Activated CD8-positive, alpha-beta memory T cell treated with anti-CD3 and anti-CD28 coated beads for 48 hours (primary cell): ENCODE measurements at regions not wholly inside any gene's neighbourhood (a gene's known extent, or its start where the extent isn't known, plus 50 kb on each side); places are given as distances from the start of the nearest gene placed in this dataset.
"Not testable (repeated sequence)": the region's sequence is repeated elsewhere in the genome, so short reads cannot be mapped to it uniquely, and the experiment has no call there.

Source experiments
- DNase-seq, 3 experiments: peaks; one replicate each; pipeline ENCODE4 v3.0.0-alpha.2; 2020; ENCODE audit warnings: low read depth in 2 of 3, low spot score in 2 of 3

DNA sequence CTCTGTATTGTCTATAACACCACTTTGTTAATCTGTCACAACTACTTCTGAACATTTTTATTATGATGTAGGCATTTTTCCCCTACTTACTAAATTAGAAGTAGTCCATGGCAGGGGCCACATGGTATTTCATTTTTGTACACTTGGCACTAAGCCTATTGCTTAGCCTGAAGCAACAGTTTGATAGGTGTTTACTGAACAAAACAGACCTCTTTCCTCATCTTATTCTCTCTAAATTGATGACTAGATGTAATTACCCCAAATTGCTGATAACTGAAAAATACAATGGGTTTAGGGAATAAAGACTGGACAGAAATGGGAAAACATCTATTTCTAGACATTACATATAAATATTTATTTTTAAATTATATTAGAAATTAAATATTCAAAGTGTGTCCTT, 633.8 kb downstream of the SLCO4C1 start:
- no peak for DNase-seq

DNA sequence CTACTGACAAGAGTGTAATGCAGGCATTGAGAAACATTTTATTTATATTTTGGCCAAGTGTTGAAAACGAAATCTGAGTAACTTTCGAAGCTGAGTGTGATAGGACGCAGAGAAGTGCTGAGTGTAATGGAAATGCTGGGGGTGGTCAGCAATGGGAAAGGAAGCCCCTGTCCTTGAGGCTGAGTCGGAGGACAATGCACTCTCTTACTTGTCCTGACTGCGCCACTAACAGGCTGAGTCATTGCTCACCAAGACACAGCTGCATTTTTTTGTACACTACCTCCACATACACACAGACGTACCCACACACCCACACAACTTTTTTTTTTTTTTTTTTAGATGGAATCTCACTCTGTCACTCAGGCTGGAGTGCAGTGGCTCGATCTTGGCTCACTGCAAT, 637.7 kb downstream of the SLCO4C1 start:
- no peak for DNase-seq

DNA sequence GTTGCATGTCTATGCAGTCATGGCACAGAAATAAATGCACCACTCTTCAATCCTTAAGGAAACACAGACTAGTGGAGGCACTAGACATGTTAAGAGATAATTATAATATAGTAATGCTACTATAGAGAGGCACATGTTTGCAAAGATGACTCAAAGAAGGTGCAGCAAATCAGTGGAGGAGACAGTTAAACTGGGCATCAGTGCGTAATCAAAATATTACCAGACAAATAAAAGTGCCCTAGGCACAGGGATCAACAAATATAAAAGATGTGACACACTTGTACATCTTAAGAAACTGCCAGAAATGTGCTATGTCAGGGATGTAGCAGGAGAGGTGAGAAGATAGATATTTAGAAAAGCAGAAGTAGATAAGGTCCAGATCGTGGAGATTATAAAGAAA, 642.1 kb downstream of the SLCO4C1 start:
- DNase-seq = no peak

DNA sequence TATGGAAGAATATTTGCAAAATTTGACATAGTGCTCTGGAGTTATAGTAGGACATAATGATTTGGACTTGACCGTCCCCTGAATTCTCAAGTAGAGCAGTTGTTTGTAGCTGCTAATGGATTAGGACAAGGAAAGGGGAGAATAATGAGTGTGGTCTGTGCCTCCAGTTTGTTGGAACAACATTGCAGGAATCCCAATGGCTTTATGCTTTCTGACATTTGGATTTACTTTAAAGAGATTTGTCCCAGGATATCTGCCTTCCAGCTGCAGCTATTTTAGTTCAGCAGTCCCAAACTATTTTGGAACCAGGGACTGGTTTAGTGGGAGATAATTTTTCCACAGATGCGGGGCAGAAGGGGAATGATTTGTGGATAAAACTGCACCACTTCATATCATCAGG, 648.2 kb downstream of the SLCO4C1 start:
- no peak for DNase-seq

DNA sequence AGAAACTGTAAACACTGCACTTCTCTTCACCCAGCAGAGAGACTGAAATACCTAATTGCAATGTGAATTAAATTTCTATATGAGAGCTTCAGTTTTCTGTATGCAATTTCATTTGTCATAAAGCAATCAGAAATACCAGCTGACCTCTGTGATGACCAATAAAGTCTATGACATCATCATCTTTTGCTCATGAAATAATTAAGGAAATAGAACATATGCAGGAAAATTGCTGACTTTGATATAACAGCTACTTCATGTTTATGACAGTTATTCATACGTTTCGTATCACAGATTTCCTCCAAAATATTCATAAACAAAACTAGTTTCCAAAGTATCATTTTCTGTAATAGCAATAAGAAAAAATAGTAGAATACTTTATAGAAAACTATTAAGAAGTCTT, 652.3 kb downstream of the SLCO4C1 start:
- DNase-seq = no peak

DNA sequence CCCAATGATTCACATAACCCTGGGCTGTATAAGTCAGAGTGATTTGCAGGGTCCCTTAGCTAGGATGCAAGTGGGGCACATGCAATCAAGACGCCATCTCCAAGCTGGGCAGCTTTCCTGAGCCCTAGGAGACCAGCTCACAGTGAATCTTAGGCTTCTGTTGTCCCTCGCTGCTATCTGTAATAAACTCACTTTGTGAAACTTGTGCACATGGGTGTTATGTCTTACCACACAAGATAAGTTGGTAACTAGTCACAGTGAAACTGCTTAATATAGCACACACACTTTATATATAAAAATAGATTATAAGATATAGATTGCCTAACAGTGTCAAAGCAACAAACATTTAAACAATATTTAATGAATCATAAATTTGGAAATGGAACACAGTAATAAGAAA, 658.5 kb downstream of the SLCO4C1 start:
- no peak for DNase-seq

DNA sequence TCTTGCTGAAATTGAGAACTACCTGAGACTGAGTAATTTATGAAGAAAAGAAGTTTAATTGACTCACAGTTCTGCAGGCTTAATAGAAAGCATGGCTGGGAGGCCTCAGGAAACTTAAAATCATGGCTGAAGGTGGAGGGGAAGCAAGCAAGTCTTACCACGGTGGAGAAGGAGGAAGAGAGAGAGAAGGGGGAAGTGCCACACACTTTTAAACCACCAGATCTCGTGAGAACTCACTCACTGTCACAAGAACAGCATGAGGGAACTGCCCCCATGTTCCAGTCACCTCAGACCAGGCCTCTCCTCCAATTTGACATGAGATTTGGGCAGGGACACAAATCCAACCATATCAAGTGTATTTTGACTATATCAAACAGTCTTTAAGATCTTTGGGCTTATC, 668.3 kb downstream of the SLCO4C1 start:
- DNase-seq = not testable (repeated sequence)

DNA sequence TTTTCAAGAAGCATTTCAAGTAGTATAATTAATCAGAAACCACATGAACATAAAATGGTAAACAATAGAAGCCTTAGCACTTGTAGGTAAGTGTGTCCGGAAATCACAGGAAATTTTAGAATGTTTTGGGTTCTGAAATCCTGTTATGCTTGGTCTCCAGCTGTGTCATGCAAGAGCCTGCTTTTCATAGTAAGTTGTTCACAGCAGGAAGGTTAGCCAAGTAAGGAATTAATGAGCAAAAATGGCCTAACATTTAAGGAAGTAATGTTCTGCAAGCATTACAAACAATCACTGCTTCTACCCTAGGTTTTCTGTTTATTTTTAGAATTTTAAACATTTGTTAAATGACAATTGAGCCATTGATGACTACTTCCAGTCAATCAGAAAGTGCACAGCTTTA, 669.5 kb downstream of the SLCO4C1 start:
- no peak for DNase-seq

DNA sequence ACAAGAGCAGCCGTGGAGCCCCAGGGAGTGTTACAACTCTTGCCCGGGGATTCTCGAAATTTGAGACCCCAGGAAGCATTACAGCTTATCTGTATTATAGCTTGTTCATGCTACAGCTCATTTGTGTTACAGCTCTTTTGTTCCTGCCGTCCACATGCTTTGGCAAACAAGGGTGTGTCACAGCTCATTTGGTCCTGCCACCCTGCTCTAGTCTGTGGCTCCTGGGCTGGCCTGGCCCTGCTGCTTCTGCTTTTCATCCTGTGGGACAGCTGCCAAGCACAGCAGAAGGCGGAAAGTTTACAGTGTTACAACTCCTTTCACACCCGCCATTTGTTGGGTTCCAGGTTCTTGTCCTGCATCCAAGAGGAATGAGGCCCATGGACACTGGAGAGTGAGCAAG, 685.0 kb downstream of the SLCO4C1 start:
- no peak for DNase-seq

DNA sequence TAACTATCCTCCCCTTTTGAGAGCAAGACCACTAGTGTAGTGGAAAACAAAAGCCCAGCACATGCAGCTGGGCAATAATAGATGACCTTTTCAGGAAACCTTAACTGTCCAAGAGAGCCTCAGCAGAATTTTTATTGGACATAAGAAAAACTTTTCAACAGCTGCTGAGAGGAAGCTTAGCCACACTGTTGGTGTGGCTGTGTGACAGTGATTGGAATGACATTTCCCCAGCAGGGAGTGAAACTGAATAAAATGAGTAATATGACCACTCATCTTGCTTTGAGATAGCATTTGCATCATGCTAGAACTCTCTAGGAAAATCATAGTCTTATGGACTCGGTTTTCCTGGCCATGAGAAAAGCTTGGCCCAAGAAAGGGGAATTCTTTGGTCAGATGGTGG, 687.8 kb downstream of the SLCO4C1 start:
- DNase-seq = no peak

DNA sequence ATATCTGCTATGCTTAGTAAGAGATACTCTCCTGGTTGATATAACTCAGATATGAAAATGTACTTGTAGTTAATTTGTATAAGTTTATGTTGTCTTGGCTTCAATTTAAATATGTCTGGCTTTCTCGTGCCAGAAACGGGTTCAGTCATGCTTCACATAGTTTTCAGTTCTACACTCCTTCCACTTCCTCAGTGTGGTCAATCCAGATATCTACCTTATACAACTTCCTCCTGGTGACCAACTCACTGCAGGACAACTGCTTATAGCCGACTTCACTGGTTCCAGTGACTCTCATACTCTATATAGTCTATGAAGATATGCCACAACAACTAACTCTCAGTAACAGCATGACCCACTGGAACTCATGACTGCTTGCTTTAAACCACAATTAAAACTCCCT, 690.4 kb downstream of the SLCO4C1 start:
- DNase-seq = no peak

DNA sequence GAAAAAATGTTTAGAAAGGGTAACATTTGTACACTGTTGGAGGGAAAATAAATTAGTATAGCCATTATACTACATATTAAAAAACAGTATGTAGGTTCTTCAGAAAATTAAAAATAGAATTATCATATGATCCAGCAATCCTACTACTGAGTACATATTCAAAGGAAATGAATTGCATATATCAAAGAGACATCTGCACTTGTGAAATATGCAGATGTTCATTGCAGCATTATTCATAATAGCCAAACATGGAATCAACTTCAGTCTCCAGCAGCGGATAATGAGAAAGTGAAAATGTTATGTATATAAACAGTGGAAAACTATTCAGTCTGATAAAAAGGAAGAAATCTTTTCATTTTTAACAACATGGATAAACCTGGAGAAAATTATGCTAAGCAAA, 695.5 kb downstream of the SLCO4C1 start:
- DNase-seq = no peak

DNA sequence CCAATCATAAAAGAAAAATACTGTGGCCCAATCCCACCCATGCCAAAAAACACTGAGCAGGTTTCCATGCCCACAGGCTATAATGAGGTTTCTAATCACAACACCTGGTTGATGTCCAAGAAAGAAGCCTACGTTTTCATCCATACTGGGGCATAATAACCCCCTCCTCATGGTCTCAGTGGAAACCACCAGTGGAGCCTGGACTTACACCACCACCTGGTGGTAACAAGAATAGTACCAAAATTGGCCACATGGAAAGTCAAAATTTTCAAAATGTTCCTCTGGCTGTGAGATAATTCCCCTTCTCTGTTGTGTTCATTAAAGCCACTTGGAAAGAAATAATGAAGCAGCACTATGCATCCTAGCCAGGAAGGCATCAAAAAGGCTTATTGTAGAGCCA, 687.3 kb upstream of the ST8SIA4 start:
- DNase-seq = no peak

DNA sequence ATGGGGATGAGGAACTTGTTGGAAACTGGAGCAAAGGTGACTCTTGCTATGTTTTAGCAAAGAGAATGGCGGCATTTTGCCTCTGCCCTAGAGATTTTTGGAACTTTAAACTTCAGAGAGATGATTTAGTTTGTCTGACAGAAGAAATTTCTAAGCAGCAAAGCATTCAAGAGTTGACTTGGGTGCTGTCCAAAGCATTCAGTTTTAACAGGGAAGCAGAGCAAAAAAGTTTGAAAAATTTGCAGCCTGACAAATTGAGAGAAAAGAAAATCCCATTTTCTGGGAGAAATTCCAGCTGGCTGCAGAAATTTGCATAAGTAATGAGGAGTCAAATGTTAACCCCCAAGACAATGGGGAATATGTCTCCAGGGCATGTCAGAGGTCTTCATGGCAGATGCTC, 682.3 kb upstream of the ST8SIA4 start:
- DNase-seq = no peak

DNA sequence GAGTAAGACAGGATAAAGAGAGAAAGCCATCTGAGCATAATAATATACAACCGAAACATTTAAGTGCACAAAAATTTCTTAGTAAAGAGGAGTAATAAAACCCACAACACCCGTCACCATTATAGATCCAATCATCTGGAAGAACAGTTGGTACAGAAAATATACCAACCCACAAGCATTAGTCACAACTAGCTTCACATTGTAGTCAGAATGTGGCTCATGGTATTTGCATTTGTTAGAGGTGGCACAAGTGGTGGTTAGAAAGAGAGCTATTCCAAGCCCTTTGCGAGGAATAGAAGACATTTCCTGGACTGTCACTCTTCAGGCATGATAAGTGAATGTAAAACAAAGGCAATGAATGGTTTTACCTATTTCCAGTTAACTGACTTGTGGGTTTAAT, 677.5 kb upstream of the ST8SIA4 start:
- DNase-seq = no peak

DNA sequence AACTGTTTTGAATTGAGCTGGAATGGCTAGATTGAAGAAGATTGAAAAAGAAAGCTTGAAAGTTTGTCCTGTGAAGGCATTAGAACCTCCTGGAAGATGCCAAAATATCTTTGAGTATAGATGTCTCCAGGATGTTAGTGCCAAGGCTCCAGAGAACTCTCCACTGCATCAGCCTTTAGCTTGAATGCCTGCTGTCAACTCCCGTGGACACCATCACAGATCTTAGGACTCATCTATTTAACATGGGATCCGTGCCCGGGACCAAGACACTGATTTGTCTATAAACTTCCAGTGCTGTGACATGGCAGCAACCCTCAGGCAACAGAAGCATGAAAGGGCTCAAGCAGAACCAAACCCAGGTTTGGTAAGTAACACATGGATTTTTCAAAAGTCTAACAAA, 670.9 kb upstream of the ST8SIA4 start:
- DNase-seq = no peak

DNA sequence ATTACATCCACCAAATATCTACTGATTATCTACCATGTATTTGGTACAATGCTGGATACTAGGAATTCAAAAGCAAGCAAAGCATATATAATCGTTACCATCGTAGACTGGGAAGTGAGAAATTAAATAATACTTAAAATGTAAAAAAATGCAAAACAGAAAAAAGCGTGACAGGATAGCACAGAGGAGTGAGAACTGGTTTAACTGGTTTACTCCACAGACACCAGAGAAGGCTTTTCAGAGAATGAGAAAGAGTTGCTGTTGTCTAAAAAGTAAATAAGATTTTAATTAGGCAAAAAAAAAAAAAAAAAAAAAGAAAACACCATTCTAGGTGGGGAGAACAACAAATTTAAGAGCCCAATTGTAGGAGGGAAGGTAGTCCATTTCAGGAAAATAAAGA, 657.9 kb upstream of the ST8SIA4 start:
- no peak for DNase-seq

DNA sequence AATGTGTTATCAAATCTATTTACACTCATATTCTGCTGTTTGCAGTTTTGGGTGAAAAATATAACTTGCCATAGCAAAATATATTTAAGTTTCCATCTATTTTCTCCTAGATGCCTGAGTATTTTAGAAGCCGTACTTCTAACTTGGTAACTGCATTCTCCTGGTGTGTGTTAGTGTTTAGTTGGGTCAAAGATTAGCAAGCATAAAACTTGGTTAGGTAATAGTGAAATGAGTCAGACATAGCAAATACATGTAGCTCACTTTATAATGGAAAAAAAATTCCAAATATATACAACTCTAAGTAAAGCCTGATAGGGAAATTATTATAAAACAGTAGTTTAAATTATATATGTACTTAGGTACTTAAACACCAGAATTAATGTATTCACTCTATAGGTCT, 640.7 kb upstream of the ST8SIA4 start:
- DNase-seq = no peak

DNA sequence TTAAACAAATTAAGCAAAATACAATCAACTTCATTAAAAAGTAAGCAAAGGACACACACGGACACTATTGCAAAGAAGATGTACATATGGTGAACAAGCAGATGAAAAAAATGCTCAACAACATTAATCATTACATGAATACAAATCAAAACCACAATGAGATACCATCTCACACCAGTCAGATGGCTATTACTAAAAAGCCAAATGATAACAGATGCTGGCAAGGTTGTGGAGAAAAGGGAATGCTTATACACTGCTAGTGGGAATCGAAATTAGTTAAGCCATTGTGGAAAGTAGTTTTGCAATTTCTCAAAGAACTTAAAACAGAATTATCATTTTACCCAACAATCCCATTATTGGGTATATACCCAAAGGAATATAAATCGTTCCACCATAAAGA, 636.2 kb upstream of the ST8SIA4 start:
- no peak for DNase-seq

DNA sequence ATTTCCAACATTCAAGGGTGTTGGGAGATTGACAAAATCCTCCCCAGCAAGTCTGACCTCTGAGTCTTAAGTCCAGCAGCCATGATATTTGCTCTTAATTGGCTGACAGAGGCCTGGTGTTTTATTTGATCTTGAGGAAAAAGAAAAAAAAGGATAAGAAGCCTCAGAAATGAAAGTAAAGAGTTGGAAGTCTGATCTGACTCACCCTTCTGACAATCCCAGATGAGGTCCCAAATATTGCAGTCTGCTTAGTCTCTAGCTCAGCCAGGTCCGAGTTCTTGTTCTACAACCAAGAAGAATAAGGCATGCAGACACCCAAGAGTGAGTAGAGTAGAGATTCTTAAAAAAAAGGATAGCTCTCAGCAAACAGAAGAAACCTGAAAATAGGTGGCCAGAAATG, 632.5 kb upstream of the ST8SIA4 start:
- no peak for DNase-seq

DNA sequence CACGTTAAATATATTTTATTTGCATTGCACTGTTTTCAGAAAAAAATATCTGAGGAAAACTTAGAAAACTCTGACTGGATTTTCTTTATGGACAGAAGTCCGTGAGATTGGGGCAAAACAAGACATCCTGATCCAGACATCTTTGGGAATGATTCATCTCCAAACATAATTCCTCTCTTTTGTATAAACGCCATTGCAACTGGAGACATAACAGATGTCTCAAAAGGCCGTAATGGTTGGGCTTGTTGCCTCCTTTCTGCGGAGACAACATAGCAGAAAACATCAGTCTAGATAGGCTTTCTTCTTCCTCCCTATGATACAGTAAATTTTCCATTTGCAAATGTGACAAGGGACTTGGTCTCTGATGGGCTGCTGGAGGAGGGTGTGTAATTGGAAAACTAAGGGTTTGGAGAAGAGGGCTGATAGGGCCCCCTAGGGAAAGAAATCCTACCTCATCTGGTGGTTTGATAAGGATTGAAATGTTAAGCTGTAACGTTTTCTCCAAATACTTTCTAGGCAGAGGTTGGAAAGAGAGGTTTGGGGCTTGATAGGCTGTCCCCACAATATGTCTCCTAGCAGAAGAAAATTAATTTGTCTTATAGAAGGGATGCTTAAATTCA, 631.5 kb upstream of the ST8SIA4 start:
- DNase-seq = no peak

DNA sequence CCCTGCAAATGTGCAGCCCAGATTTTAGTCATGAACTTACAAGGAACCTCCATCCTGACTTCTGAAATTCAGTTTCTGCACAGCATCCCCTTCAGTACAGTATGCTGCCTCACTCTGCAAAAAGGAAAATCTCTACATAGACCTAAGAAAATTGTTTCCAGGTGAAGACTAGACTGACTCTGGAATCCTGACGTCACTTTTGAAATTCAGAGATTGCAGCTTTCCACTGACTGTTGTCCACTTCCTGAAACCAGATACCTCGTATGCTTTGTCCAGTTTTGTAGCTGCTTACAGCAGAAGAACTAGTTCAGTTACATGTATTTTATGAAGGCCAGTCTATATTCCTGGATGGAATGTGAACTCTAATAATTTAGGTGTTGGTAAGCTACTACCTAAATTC, 629.3 kb upstream of the ST8SIA4 start:
- DNase-seq = no peak

DNA sequence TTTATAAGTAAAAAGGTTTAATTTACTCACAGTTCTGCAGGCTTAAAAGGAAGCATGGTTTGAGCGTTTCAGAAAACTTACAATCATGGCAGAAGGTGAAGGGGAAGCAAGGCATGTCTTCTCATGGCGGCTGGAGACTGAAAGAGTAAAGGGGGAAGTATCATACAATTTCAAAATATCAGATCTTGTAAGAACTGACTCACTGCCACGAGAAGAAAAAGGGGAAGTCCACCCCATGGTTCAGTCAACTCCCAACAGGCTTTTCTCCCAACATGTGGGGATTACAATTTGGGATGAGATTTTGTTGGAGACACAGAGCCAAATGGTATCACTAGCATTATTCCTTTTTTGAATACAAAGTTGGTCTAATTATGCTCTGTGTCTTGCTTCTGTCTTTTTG, 627.9 kb upstream of the ST8SIA4 start:
- DNase-seq = no peak

DNA sequence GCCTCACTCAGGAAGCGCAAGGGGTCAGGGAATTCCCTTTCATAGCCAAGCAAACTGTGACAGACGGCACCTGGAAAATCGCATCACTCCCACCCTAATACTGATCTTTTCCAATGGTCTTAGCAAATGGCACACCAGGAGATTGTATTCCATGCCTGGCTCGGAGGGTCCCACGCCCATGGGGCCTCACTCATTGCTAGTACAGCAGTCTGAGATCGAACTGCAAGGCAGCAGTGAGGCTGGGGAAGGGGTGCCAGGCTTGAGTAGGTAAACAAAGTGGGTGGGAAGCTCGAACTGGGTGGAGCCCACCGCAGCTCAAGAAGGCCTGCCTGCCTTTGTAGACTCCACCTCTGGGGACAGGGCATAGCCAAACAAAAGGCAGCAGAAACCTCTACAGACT, 626.0 kb upstream of the ST8SIA4 start:
- DNase-seq = not testable (repeated sequence)
